ENCODE measurements at regions not wholly inside any gene's neighbourhood (a gene's known extent, or its start where the extent isn't known, plus 50 kb on each side); places are given as distances from the start of the nearest gene placed in this dataset.

DNA sequence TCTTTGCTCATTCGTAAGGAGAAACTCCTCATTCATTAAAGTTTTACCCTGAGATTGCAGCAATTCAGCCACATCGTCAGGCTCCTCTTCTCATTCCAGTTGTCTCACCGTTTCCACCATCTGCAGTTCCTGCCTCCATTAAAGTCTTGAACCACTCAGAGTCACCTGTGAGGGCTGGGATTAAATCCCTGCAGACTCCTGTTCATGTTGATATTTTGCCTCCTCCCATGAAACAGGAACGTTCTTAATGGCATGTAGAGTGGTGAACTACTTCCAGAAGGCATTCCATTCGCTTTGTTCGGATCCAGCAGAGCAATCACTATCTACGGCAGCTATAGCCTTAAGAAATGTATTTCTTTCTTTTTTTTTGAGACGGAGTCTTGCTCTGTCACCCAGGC lies 96.5 kb upstream of the FAM20C start:
- Histone ChIP-seq H3K9me3 (no peaks in the 10 kb centered on the region), H3K4me1 (no peaks in the 10 kb centered on the region), H3K27ac (no peak overlapping the region), H3K27me3 (ENCODE audit: low read depth) (peaks cover 5% of the 10 kb centered on the region), H3K4me3 (no peak overlapping the region), H3K36me3 (no peaks in the 10 kb centered on the region)
- intact Hi-C loops (cut with DNase I), result no loop called here
- ATAC-seq, result no peak
- no peak for DNase-seq
- TF ChIP-seq, protein P1, sequence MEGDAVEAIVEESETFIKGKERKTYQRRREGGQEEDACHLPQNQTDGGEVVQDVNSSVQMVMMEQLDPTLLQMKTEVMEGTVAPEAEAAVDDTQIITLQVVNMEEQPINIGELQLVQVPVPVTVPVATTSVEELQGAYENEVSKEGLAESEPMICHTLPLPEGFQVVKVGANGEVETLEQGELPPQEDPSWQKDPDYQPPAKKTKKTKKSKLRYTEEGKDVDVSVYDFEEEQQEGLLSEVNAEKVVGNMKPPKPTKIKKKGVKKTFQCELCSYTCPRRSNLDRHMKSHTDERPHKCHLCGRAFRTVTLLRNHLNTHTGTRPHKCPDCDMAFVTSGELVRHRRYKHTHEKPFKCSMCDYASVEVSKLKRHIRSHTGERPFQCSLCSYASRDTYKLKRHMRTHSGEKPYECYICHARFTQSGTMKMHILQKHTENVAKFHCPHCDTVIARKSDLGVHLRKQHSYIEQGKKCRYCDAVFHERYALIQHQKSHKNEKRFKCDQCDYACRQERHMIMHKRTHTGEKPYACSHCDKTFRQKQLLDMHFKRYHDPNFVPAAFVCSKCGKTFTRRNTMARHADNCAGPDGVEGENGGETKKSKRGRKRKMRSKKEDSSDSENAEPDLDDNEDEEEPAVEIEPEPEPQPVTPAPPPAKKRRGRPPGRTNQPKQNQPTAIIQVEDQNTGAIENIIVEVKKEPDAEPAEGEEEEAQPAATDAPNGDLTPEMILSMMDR (IDR thresholded peaks at IDR 0.05), result no peak

DNA sequence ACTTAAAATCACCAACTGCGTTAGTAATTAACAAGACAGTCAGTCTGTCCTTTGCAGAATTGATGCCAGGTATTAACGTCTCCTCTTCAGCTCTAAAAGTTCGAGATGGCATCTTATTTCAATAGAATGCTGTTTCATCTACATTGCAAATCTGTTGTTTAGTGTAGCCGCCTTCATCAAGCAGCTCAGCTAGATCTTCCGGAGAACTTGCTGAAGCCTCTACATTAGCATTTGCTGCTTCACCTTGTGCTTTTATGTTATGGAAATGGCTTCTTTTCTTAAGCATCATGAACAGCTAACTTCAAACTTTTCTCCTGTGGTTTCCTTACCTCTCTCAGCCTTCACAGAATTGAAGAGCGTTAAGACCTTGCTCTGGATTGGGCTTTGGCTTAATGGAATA lies 95.5 kb upstream of the FAM20C start:
- intact Hi-C loops (cut with DNase I), result no loop called here
- DNase-seq (no peak), ATAC-seq (no peak)
- no peaks in the 10 kb centered on the region for H3K9me3 ChIP-seq
- no peak overlapping the region for H3K27ac ChIP-seq
- H3K4me3 ChIP-seq, result no peak overlapping the region
- no peaks in the 10 kb centered on the region for H3K4me1 ChIP-seq
- peaks cover 5% of the 10 kb centered on the region for H3K27me3 ChIP-seq (ENCODE audit: low read depth)
- H3K36me3 ChIP-seq, result no peaks in the 10 kb centered on the region
- TF ChIP-seq, protein P1 (IDR thresholded peaks at IDR 0.05), result no peak

DNA sequence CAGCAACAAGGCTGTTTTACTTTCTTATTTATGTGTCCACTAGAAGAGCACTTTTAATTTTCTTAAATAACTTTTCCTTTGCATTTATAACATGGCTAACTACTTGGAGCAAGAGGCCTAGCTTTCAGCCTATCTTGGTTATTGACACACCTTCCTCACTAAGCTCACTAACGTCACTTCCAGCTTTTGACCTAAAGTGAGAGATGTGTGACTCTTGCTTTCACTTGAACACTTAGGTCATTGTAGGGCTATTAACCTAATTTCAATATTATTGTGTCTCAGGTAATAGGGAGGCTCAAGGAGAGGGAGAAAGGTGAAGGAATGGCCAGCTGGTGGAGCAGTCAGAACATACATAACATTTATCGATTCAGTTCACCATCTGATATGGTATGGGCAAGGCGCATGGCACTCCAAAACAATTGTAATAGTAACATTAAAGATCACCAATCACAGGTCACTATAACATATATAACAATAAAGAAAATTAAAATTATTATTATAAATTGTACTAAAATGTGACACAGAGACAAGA lies 95.0 kb upstream of the FAM20C start:
- H3K36me3 ChIP-seq, result no peaks in the 10 kb centered on the region

DNA sequence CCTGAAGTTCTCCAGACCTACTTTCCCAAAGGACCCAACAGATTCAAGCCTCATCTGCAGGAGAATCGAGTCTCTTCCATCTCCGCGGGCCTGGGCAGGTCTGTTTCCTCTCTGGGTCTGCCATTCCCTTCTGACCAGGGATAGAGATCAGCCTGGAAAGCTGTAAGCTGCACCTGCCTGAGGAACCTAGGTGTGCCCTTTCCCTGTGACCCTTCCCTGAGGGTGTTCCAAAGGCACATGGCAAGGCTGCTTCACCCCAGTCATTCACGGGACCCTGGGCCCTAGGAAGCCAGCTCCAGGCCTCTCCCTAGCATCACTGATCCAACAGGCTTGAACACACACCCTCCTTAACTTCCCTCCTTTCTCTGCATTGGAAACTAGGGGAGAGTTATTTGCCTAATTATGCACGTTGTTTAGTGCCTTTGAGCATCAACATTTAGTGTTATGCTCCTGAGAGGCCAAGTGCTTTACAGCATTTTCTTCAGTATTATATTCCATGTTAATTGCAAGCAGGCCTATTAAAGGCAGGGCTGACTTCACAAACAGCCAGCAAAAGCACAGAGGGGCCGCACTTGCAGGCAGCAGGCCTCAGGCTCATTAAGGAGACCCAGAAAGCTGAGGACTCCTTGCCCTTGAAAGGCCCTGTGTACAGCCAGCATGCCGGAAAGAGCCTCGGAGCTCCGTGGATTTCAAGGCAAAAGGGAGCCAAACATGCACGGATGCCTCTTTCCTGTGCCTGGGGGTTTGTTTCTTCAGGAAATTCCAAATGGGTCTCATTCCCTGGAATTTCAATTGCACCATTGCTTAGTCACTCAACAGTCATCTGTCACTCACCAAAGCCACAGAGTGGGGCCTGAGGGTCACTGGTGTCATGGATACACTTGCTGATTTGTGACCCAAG lies 91.0 kb upstream of the FAM20C start:
- no peaks in the 10 kb centered on the region for H3K36me3 ChIP-seq
- no peaks in the 10 kb centered on the region for H3K9me3 ChIP-seq
- ATAC-seq, result no peak
- H3K27ac ChIP-seq, result no peak overlapping the region
- TF ChIP-seq, protein P1 (IDR thresholded peaks at IDR 0.05), result no peak
- intact Hi-C loops (cut with DNase I), result no loop called here
- no peak for DNase-seq
- no peak overlapping the region for H3K4me3 ChIP-seq
- H3K27me3 ChIP-seq (ENCODE audit: low read depth), result no peaks in the 10 kb centered on the region
- H3K4me1 ChIP-seq, result no peaks in the 10 kb centered on the region

More for the DNA sequence above, 95.0 kb upstream of the FAM20C start:
- intact Hi-C loops (cut with DNase I), result no loop called here
- TF ChIP-seq, protein P1 (IDR thresholded peaks at IDR 0.05), result no peak
- Histone ChIP-seq H3K4me3 (no peak overlapping the region), H3K9me3 (no peaks in the 10 kb centered on the region), H3K27me3 (ENCODE audit: low read depth) (peaks cover 5% of the 10 kb centered on the region), H3K27ac (no peak overlapping the region), H3K4me1 (no peaks in the 10 kb centered on the region)
- no peak for DNase-seq
- no peak for ATAC-seq

DNA sequence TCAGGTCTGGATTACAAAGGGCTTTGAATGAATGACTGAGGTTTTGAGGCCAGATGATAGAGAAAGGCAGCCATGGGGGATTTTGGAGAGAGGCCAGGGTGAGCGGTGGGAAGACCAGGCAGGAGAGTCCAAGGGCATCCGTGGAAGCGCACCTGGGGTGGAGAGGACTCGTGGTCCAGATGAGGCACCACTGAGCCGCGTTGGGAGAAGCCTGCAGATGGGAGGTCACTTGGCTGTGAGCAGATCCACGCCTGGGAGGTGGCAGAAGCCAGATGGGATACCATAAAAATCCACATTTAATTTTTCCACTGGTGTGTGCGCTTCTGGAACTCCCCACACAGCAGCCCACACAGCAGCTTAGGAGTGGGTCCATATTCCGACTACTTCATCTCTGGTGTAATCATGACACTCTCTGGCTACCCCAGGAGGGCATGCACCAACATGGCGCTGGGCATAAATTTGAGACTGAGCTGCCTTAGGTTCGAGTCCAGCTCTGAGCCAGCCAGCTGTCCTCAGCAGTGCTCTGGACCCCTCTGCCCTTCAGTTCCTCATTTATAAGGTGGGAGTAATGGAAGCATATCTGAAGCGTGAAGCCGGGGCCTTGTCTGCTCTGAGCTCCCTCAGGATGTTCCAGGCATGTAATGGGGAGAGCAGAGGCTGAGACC lies 90.2 kb upstream of the FAM20C start:
- Histone ChIP-seq H3K4me1 (no peaks in the 10 kb centered on the region), H3K27ac (no peak overlapping the region), H3K9me3 (no peaks in the 10 kb centered on the region), H3K36me3 (no peaks in the 10 kb centered on the region), H3K4me3 (no peak overlapping the region), H3K27me3 (ENCODE audit: low read depth) (no peaks in the 10 kb centered on the region)
- DNase-seq, result no peak
- intact Hi-C loops (cut with DNase I), result no loop called here
- TF ChIP-seq, protein P1 (IDR thresholded peaks at IDR 0.05), result no peak
- ATAC-seq, result no peak

All from lower lobe of right lung (tissue), 2 donors.